Calu3 (cell line): ENCODE measurements at regions not wholly inside any gene's neighbourhood (a gene's known extent, or its start where the extent isn't known, plus 50 kb on each side); places are given as distances from the start of the nearest gene placed in this dataset.

Experiments used
- BruUV-seq: library from RNA; stranded (reverse); fragments of 400-500 nt; replicated peaks from 2 replicates; lab custom pipeline; 2021; lab: Mats Ljungman, UMichigan
- CTCF ChIA-PET: fragments of 300-600 bp; sonication (Branson Sonifier 250); formaldehyde crosslinking; loops from one replicate; lab custom pipeline; 2022; ENCODE audit warnings: antibody characterized with exemption; lab: Charles Lee
- DNase-seq: peaks from one replicate; pipeline ENCODE4 v3.0.0; 2022
- H3K27ac Mint-ChIP-seq: one replicate; pipeline ENCODE4 v1.8.0; 2022; ENCODE audit warnings: mixed read lengths; ENCODE audit not compliant: unreplicated experiment
- H3K27me3 Mint-ChIP-seq: one replicate; pipeline ENCODE4 v1.8.0; 2022; ENCODE audit warnings: mixed read lengths; ENCODE audit not compliant: unreplicated experiment
- H3K36me3 Mint-ChIP-seq: one replicate; pipeline ENCODE4 v1.8.0; 2022; ENCODE audit warnings: mild to moderate bottlenecking, moderate library complexity, mixed read lengths; ENCODE audit not compliant: insufficient read depth, unreplicated experiment
- H3K4me1 Mint-ChIP-seq: one replicate; pipeline ENCODE4 v1.8.0; 2022; ENCODE audit warnings: mild to moderate bottlenecking, low read depth, mixed read lengths; ENCODE audit not compliant: unreplicated experiment
- H3K4me3 Mint-ChIP-seq: one replicate; pipeline ENCODE4 v1.8.0; 2022; ENCODE audit warnings: mild to moderate bottlenecking, low read depth, moderate library complexity, mixed read lengths; ENCODE audit not compliant: unreplicated experiment
- H3K9me3 Mint-ChIP-seq: one replicate; pipeline ENCODE4 v1.8.0; 2022; ENCODE audit warnings: low read depth, mixed read lengths; ENCODE audit not compliant: unreplicated experiment
- intact Hi-C: fragments of 100-400 bp; cut with micrococcal nuclease; formaldehyde crosslinking; loops from one replicate; pipeline ENCODE4 v1.10.0; 2022; ENCODE audit not compliant: unreplicated experiment
- TF ChIP-seq, protein P1 (sequence below): fragments of 200-600 bp; IDR thresholded peaks from one replicate; pipeline ENCODE4 v1.8.0; 2022; ENCODE audit warnings: antibody characterized with exemption; ENCODE audit not compliant: unreplicated experiment

DNA sequence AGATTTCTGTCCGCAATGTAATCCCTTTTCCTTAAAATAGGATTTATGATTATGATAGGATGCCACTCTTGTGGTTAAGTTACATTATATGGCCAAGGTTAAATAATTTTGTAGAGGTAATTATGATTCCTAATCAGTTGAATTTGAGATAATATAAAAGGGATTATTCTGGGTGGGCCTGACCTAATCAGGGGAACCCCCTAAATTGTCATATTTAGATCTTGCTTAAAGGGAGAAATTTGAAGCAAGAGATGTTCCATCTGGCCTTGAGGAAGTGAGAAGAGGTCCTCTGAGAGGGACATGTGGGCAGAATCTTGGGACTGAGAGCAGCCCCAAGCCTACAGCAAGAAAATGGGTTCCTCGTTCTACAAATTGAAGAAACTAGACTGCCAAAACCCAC lies 1550.1 kb upstream of the TENM4 start:
- no peaks in the 10 kb centered on the region for H3K4me1 Mint-ChIP-seq
- DNase-seq: no peak
- no TSS peak for BruUV-seq
- TF ChIP-seq, protein P1, sequence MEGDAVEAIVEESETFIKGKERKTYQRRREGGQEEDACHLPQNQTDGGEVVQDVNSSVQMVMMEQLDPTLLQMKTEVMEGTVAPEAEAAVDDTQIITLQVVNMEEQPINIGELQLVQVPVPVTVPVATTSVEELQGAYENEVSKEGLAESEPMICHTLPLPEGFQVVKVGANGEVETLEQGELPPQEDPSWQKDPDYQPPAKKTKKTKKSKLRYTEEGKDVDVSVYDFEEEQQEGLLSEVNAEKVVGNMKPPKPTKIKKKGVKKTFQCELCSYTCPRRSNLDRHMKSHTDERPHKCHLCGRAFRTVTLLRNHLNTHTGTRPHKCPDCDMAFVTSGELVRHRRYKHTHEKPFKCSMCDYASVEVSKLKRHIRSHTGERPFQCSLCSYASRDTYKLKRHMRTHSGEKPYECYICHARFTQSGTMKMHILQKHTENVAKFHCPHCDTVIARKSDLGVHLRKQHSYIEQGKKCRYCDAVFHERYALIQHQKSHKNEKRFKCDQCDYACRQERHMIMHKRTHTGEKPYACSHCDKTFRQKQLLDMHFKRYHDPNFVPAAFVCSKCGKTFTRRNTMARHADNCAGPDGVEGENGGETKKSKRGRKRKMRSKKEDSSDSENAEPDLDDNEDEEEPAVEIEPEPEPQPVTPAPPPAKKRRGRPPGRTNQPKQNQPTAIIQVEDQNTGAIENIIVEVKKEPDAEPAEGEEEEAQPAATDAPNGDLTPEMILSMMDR: no peak
- CTCF ChIA-PET: no interaction called here
- no peak overlapping the region for H3K27ac Mint-ChIP-seq
- H3K36me3 Mint-ChIP-seq: no peaks in the 10 kb centered on the region
- intact Hi-C loops: no loop called here
- H3K27me3 Mint-ChIP-seq: no peaks in the 10 kb centered on the region
- H3K9me3 Mint-ChIP-seq: peaks cover 4% of the 10 kb centered on the region
- no peak overlapping the region for H3K4me3 Mint-ChIP-seq

DNA sequence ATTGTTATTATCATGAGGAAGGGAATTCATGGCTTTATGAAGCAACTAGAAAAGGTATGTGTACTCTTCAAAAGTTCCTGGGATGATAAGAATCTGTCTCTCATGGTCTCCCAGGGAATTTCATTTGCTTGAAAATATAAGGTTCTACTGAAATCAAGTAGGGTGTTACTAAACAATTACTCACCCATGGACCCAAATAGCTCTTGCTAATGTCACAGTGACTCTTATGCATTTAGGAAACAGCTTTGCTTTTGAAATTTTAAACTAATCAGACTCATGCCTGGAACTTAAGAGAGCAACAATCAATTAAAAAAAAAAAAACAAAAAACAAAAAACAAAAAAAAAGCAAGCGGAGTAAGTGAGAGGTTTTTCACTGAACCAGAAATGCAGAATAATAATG lies 1546.3 kb upstream of the TENM4 start:
- no peaks in the 10 kb centered on the region for H3K36me3 Mint-ChIP-seq
- no peak overlapping the region for H3K4me3 Mint-ChIP-seq
- DNase-seq: no peak
- BruUV-seq: no TSS peak
- no peaks in the 10 kb centered on the region for H3K4me1 Mint-ChIP-seq
- H3K9me3 Mint-ChIP-seq: peaks cover 6% of the 10 kb centered on the region
- H3K27me3 Mint-ChIP-seq: no peaks in the 10 kb centered on the region
- TF ChIP-seq, protein P1: no peak
- H3K27ac Mint-ChIP-seq: no peak overlapping the region
- intact Hi-C loops: no loop called here
- CTCF ChIA-PET: interaction anchor here (0.7 kb wide), 2 partner anchors 29 to 128 kb away, joined by 3 to 7 read pairs; no protein-coding TSS in a partner anchor

DNA sequence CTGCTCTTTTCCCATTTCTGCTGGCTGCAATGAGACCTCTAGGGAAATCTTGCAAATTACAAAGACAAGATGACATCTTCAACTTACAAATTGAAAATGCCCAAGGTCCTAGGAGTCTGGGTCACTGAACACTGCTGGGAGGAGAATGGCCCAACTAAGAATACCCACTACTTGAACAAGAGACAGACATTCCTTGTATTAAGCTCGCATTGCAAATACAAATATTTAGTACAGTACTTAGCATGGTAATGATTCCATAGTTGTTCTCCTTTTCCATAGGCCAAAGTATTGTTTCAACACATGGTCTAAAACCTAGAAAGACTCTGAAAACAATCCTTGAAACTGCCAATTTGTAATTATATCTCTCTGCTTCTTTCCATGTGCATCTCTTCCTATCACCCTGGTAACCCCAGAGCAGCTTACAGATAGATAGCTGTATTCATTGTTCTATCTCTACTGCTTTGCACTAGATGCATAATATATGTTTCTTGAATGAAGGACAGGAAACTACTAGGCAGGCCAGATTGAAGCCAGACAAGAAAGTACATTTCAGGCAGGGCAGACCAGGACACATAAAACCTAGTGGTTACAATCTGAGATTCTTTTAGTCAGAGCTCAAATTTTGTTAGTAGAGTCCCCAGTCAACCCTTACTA lies 1545.7 kb upstream of the TENM4 start:
- Mint-ChIP-seq H3K4me3 (no peak overlapping the region), H3K9me3 (peaks cover 8% of the 10 kb centered on the region), H3K36me3 (no peaks in the 10 kb centered on the region), H3K4me1 (no peaks in the 10 kb centered on the region), H3K27me3 (no peaks in the 10 kb centered on the region), H3K27ac (no peak overlapping the region)
- intact Hi-C loops: no loop called here
- TF ChIP-seq, protein P1: no peak
- DNase-seq: no peak
- CTCF ChIA-PET: interaction anchor here (0.7 kb wide), 1 partner anchor 28 kb away, joined by 7 read pairs; no protein-coding TSS in a partner anchor
- BruUV-seq: no TSS peak

DNA sequence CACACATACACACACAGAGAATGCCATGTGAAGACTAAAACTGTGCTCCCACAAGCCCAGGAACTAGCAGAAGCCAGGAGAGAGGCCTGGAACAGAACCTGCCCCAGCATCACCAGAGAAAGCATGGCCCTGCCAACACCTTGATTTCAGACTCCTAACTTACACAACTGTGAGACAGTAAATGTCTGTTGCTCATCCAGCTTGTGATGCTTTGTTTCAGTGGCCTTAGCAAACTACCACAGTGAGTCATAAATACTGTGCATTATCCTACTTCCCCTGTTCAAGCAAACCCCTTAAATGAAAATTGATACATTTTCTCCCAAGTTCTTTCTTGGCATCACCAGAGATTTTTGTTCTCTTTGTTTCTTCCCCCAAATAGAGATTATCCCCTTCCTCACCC lies 1539.4 kb upstream of the TENM4 start:
- TF ChIP-seq, protein P1: no peak
- Mint-ChIP-seq H3K36me3 (no peaks in the 10 kb centered on the region), H3K9me3 (peaks cover 6% of the 10 kb centered on the region), H3K4me3 (no peak overlapping the region), H3K27ac (no peak overlapping the region), H3K27me3 (no peaks in the 10 kb centered on the region), H3K4me1 (no peaks in the 10 kb centered on the region)
- BruUV-seq: no TSS peak
- CTCF ChIA-PET: no interaction called here
- DNase-seq: no peak
- intact Hi-C loops: no loop called here
